ENCODE measurements at regions not wholly inside any gene's neighbourhood (a gene's known extent, or its start where the extent isn't known, plus 50 kb on each side); places are given as distances from the start of the nearest gene placed in this dataset.

- TF ChIP-seq, protein P1, sequence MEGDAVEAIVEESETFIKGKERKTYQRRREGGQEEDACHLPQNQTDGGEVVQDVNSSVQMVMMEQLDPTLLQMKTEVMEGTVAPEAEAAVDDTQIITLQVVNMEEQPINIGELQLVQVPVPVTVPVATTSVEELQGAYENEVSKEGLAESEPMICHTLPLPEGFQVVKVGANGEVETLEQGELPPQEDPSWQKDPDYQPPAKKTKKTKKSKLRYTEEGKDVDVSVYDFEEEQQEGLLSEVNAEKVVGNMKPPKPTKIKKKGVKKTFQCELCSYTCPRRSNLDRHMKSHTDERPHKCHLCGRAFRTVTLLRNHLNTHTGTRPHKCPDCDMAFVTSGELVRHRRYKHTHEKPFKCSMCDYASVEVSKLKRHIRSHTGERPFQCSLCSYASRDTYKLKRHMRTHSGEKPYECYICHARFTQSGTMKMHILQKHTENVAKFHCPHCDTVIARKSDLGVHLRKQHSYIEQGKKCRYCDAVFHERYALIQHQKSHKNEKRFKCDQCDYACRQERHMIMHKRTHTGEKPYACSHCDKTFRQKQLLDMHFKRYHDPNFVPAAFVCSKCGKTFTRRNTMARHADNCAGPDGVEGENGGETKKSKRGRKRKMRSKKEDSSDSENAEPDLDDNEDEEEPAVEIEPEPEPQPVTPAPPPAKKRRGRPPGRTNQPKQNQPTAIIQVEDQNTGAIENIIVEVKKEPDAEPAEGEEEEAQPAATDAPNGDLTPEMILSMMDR (IDR thresholded peaks at IDR 0.05; ENCODE audit: insufficient read depth, low read depth, low read length) = no peak
- no peak for TF ChIP-seq EZH2 (IDR thresholded peaks at IDR 0.05; ENCODE audit: insufficient read depth, low read length)
Measured at GRCh38 chr3:126291061-126291460, 66.1 kb downstream of the KLF15 start.

Data from astrocyte (in vitro differentiated cells and primary cell).